ENCODE measurements at regions not wholly inside any gene's neighbourhood (a gene's known extent, or its start where the extent isn't known, plus 50 kb on each side); places are given as distances from the start of the nearest gene placed in this dataset.
A peak's percentile ranks its signal among the peaks of the same experiment; 100 is the strongest.
"Not testable (repeated sequence)": the region's sequence is repeated elsewhere in the genome, so short reads cannot be mapped to it uniquely, and the experiment has no call there.

DNA sequence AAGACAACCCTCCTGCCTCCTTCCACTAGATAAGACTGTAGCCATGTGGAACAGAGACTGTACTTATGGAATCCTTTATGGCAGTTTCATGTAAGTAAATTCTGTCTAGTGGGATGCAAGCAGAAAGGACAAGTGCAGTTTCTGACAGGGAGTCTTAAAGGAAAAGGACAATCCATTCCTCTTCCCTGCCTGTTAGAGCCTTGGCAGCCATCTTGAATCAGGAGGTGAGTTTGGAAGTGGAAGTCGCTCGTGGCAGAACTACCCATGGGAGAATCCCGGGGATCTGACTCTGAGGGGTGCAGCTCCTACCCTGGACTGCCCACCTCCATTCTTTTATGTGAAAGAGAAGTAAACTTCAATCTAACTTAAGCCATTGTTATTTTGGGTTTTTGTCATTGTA is 61.4 kb upstream of the AKAP12 start:
- no peak for DNase-seq (ENCODE audit: low read depth, low spot score)
- Mint-ChIP-seq H3K4me1 (peaks cover 10% of the 10 kb centered on the region), H3K27ac (ENCODE audit: unreplicated experiment) (no peak overlapping the region), H3K9me3 (no peaks in the 10 kb centered on the region), H3K36me3 (ENCODE audit: low read depth) (no peaks in the 10 kb centered on the region), H3K27me3 (ENCODE audit: low read depth) (no peaks in the 10 kb centered on the region), H3K4me3 (no peak overlapping the region)
- TF ChIP-seq, protein P1, sequence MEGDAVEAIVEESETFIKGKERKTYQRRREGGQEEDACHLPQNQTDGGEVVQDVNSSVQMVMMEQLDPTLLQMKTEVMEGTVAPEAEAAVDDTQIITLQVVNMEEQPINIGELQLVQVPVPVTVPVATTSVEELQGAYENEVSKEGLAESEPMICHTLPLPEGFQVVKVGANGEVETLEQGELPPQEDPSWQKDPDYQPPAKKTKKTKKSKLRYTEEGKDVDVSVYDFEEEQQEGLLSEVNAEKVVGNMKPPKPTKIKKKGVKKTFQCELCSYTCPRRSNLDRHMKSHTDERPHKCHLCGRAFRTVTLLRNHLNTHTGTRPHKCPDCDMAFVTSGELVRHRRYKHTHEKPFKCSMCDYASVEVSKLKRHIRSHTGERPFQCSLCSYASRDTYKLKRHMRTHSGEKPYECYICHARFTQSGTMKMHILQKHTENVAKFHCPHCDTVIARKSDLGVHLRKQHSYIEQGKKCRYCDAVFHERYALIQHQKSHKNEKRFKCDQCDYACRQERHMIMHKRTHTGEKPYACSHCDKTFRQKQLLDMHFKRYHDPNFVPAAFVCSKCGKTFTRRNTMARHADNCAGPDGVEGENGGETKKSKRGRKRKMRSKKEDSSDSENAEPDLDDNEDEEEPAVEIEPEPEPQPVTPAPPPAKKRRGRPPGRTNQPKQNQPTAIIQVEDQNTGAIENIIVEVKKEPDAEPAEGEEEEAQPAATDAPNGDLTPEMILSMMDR (conservative IDR thresholded peaks at IDR 0.05), result no peak

- Mint-ChIP-seq H3K27me3 (ENCODE audit: low read depth) (no peaks in the 10 kb centered on the region), H3K4me3 (no peak overlapping the region), H3K4me1 (peaks cover 10% of the 10 kb centered on the region), H3K9me3 (no peaks in the 10 kb centered on the region), H3K27ac (ENCODE audit: unreplicated experiment) (no peak overlapping the region), H3K36me3 (ENCODE audit: low read depth) (no peaks in the 10 kb centered on the region)
- TF ChIP-seq, protein P1 (conservative IDR thresholded peaks at IDR 0.05), result no peak
- DNase-seq (ENCODE audit: low read depth, low spot score), result no peak
Measured at GRCh38 chr6:151179321-151179720, 60.4 kb upstream of the AKAP12 start.

GRCh38 chr6:151180330-151181048 is 59.3 kb upstream of the AKAP12 start:
- Mint-ChIP-seq H3K36me3 (ENCODE audit: low read depth) (no peaks in the 10 kb centered on the region), H3K27ac (ENCODE audit: unreplicated experiment) (no peak overlapping the region), H3K9me3 (no peaks in the 10 kb centered on the region), H3K4me1 (peaks cover 14% of the 10 kb centered on the region), H3K4me3 (no peak overlapping the region), H3K27me3 (ENCODE audit: low read depth) (no peaks in the 10 kb centered on the region)
- TF ChIP-seq, protein P1 (conservative IDR thresholded peaks at IDR 0.05), result no peak
- DNase-seq (ENCODE audit: low read depth, low spot score), result no peak

DNA sequence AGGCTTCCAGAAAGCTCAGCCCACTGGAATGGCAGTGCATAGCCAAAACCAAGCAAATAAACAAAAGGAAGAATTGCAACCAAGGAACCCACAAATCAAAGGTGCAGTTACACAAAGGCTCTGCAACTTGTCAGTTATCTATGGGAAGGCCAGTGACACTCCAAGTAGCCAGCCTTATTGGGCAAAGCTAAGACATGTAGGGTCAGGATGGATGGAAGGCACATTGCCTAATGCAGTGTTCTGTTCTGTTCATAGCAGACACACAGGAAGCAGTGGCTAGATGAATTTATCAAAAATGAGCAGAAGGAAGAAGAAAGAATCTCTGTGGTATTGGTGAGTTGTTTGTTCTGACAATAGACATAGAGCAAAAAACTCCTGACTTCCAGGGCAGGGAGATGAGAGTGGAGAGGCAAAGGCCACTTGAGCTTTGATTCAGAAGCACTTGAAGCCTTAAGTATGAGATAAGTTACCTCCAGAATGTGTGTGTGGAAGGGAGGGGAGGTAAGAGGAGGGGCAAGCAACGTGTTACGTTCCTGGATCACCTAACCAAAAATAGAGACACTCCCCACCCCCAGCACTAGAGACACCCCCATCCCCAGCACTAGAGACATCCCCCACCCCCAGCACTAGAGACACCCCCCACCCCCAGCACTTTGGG is 57.9 kb upstream of the AKAP12 start:
- no peaks in the 10 kb centered on the region for H3K36me3 Mint-ChIP-seq (ENCODE audit: low read depth)
- H3K4me1 Mint-ChIP-seq, result peaks cover 19% of the 10 kb centered on the region
- H3K4me3 Mint-ChIP-seq, result no peak overlapping the region
- TF ChIP-seq, protein P1 (conservative IDR thresholded peaks at IDR 0.05), result no peak
- H3K27ac Mint-ChIP-seq (ENCODE audit: unreplicated experiment), result no peak overlapping the region
- DNase-seq (ENCODE audit: low read depth, low spot score), result no peak
- H3K27me3 Mint-ChIP-seq (ENCODE audit: low read depth), result no peaks in the 10 kb centered on the region
- no peaks in the 10 kb centered on the region for H3K9me3 Mint-ChIP-seq

GRCh38 chr6:151182958-151183357 is 56.8 kb upstream of the AKAP12 start:
- not testable (repeated sequence) for H3K4me3 Mint-ChIP-seq; H3K27me3 Mint-ChIP-seq (ENCODE audit: low read depth); H3K36me3 Mint-ChIP-seq (ENCODE audit: low read depth); DNase-seq (ENCODE audit: low read depth, low spot score); H3K9me3 Mint-ChIP-seq
- Mint-ChIP-seq H3K27ac (ENCODE audit: unreplicated experiment) (peak overlapping the region; percentile 27), H3K4me1 (peaks cover 23% of the 10 kb centered on the region)

DNA sequence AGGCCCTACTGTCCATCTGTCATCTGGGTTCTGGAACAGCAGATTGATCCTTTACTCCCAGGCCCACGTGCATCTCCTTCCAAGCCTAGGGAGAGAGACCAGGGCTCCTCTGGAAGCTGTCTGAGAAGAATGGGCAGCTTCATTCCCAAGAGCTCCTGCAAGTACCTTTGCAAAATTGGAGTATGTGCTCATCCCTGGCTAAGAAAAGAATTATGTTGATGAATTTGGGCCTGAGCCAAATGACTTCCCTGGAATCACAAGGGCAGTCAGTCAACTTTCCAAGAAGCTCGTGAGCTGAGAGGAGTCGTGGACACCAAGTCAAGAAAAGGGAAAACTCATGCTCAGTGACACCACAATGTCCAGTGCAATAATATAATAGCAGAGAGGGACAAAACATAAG is 54.6 kb upstream of the AKAP12 start:
- Mint-ChIP-seq H3K4me3 (no peak overlapping the region), H3K4me1 (peaks cover 23% of the 10 kb centered on the region), H3K27ac (ENCODE audit: unreplicated experiment) (no peak overlapping the region), H3K27me3 (ENCODE audit: low read depth) (no peaks in the 10 kb centered on the region), H3K9me3 (no peaks in the 10 kb centered on the region), H3K36me3 (ENCODE audit: low read depth) (no peaks in the 10 kb centered on the region)
- no peak for DNase-seq (ENCODE audit: low read depth, low spot score)
- TF ChIP-seq, protein P1 (conservative IDR thresholded peaks at IDR 0.05), result no peak

Data from neural crest cell (in vitro differentiated cells).